OCI-LY3 (cell line): ENCODE measurements at regions not wholly inside any gene's neighbourhood (a gene's known extent, or its start where the extent isn't known, plus 50 kb on each side); places are given as distances from the start of the nearest gene placed in this dataset.

Source experiments
- H2AFZ ChIP-seq: fragments of 200-600, 300-600 bp; shearing (Covaris generic); 2 replicates; pipeline ENCODE4 v1.6.0; 2014; ENCODE audit warnings: antibody characterized with exemption, low read depth, low read length
- H3K27ac ChIP-seq: fragments of 200-600, 300-600 bp; sonication (generic); 2 replicates; pipeline ENCODE4 v1.5.1; 2014; ENCODE audit warnings: mild to moderate bottlenecking, low read length, moderate library complexity, mixed read lengths
- H3K27me3 ChIP-seq: fragments of 200-600, 300-600 bp; sonication (generic); 2 replicates; pipeline ENCODE4 v1.6.1; 2014; ENCODE audit warnings: low read depth, low read length, mixed read lengths
- H3K36me3 ChIP-seq: fragments of 200-600, 300-600 bp; sonication (generic); replicated peaks from 2 replicates; pipeline ENCODE3; 2014; ENCODE audit warnings: low read depth, low read length, mixed read lengths
- H3K4me1 ChIP-seq: fragments of 300-600, 200-600 bp; sonication (generic); 2 replicates; pipeline ENCODE4 v1.6.1; 2014; ENCODE audit warnings: low read length, mixed read lengths
- H3K4me2 ChIP-seq: fragments of 200-600, 300-600 bp; sonication (generic); 2 replicates; pipeline ENCODE4 v1.6.1; 2014; ENCODE audit warnings: low read length, mixed read lengths
- H3K4me3 ChIP-seq: fragments of 300-600, 200-600 bp; sonication (generic); 2 replicates; pipeline ENCODE4 v1.5.1; 2014; ENCODE audit warnings: antibody characterized with exemption, mild to moderate bottlenecking, low read length, moderate library complexity
- H3K79me2 ChIP-seq: fragments of 300-600, 200-600 bp; shearing (Covaris generic); 2 replicates; pipeline ENCODE4 v1.6.1; 2014; ENCODE audit warnings: mild to moderate bottlenecking, low read length, mixed read lengths
- H3K9ac ChIP-seq: fragments of 300-600, 200-600 bp; shearing (Covaris generic); 2 replicates; pipeline ENCODE4 v1.6.0; 2014; ENCODE audit warnings: mild to moderate bottlenecking, low read length, moderate library complexity
- H3K9me3 ChIP-seq: fragments of 200-600, 300-600 bp; shearing (Covaris generic); 2 replicates; pipeline ENCODE4 v1.6.1; 2014; ENCODE audit warnings: low read length, mixed read lengths; ENCODE audit not compliant: insufficient read depth
- H4K20me1 ChIP-seq: fragments of 200-600, 300-600 bp; sonication (generic); 2 replicates; pipeline ENCODE4 v1.6.1; 2016; ENCODE audit warnings: low read length, mixed read lengths; ENCODE audit not compliant: insufficient read depth
- CTCF ChIP-seq: fragments of 200-600, 300-600 bp; sonication (generic); IDR thresholded peaks from 2 replicates; pipeline ENCODE4 v1.5.1; 2014; ENCODE audit warnings: antibody characterized with exemption, low read length, low read depth
- EZH2phosphoT487 ChIP-seq: fragments of 200-600 bp; shearing (Covaris generic); IDR thresholded peaks from 2 replicates; pipeline ENCODE4 v1.6.1; 2018; ENCODE audit warnings: antibody characterized with exemption, mixed run types, low read depth

DNA sequence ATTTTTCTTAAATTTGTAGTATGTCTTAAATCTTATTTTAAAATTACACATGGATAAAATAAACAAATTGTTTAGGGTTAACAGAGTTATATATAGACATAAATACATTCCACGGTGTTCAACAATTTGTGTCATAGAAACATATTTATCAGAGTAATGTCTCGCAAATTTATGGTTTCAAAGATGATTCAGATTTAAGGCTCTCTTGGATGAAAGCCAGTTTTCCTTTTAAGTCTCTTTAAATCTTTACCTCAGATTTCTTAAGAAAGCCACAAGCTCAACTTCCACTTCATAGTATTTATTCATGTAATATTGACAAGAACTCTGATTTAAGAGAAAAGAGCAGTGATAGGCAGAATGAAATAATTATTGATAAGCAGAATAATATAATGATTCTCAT is 1254.8 kb upstream of the ADGRL3 start:
- Histone ChIP-seq H3K79me2 (no peaks in the 10 kb centered on the region), H3K4me2 (no peak overlapping the region), H3K4me3 (no peak overlapping the region), H4K20me1 (no peaks in the 10 kb centered on the region), H3K36me3 (no peaks in the 10 kb centered on the region), H2AFZ (no peak overlapping the region), H3K27me3 (no peaks in the 10 kb centered on the region), H3K4me1 (no peaks in the 10 kb centered on the region), H3K27ac (no peak overlapping the region), H3K9ac (no peak overlapping the region), H3K9me3 (no peaks in the 10 kb centered on the region)
- no peak for TF ChIP-seq CTCF

DNA sequence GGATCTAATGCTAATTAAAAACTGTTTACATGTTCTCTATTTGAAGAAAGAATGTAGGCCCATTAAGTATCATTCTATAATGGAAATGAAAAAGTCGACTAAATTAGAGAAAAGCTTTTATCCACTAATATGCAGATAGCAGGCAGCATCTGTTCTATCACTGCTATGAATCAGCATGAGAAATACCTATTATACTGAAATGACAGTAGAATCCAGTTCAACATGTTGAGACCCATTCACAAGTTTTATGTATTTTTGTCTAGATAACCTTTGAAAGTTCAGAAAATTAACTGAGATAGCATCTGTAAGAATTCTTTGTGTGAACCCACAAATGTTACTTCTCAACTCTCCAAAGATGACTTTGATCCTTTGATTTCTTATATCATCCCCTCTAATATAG is 1254.4 kb upstream of the ADGRL3 start:
- no peaks in the 10 kb centered on the region for H3K79me2 ChIP-seq
- no peaks in the 10 kb centered on the region for H3K36me3 ChIP-seq
- no peak overlapping the region for H2AFZ ChIP-seq
- no peaks in the 10 kb centered on the region for H3K27me3 ChIP-seq
- no peaks in the 10 kb centered on the region for H3K4me1 ChIP-seq
- TF ChIP-seq EZH2phosphoT487 (no peak), CTCF (no peak)
- H3K4me3 ChIP-seq, result no peak overlapping the region
- H3K9ac ChIP-seq, result no peak overlapping the region
- no peaks in the 10 kb centered on the region for H3K9me3 ChIP-seq
- H4K20me1 ChIP-seq, result no peaks in the 10 kb centered on the region
- no peak overlapping the region for H3K4me2 ChIP-seq
- H3K27ac ChIP-seq, result no peak overlapping the region

GRCh38 chr4:59956366-59956765 is 1243.8 kb upstream of the ADGRL3 start:
- no peak overlapping the region for H3K27ac ChIP-seq
- no peak overlapping the region for H3K4me3 ChIP-seq
- TF ChIP-seq CTCF (no peak), EZH2phosphoT487 (no peak)
- no peaks in the 10 kb centered on the region for H4K20me1 ChIP-seq
- no peaks in the 10 kb centered on the region for H3K9me3 ChIP-seq
- H3K9ac ChIP-seq, result no peak overlapping the region
- H3K4me2 ChIP-seq, result no peak overlapping the region
- H3K4me1 ChIP-seq, result no peaks in the 10 kb centered on the region
- H3K36me3 ChIP-seq, result no peaks in the 10 kb centered on the region
- H3K27me3 ChIP-seq, result no peaks in the 10 kb centered on the region
- H2AFZ ChIP-seq, result no peak overlapping the region
- no peaks in the 10 kb centered on the region for H3K79me2 ChIP-seq

- H3K79me2 ChIP-seq, result no peaks in the 10 kb centered on the region
- H3K9me3 ChIP-seq, result no peaks in the 10 kb centered on the region
- no peak overlapping the region for H3K4me3 ChIP-seq
- no peaks in the 10 kb centered on the region for H3K27me3 ChIP-seq
- no peak overlapping the region for H3K27ac ChIP-seq
- no peak overlapping the region for H3K9ac ChIP-seq
- no peaks in the 10 kb centered on the region for H4K20me1 ChIP-seq
- TF ChIP-seq CTCF, result no peak
- TF ChIP-seq EZH2phosphoT487, result no peak
- H2AFZ ChIP-seq, result no peak overlapping the region
- H3K4me2 ChIP-seq, result no peak overlapping the region
- H3K4me1 ChIP-seq, result no peaks in the 10 kb centered on the region
- no peaks in the 10 kb centered on the region for H3K36me3 ChIP-seq
Measured at GRCh38 chr4:59960143-59960542, 1240.0 kb upstream of the ADGRL3 start.
